ENCODE measurements at regions not wholly inside any gene's neighbourhood (a gene's known extent, or its start where the extent isn't known, plus 50 kb on each side); places are given as distances from the start of the nearest gene placed in this dataset.

DNA sequence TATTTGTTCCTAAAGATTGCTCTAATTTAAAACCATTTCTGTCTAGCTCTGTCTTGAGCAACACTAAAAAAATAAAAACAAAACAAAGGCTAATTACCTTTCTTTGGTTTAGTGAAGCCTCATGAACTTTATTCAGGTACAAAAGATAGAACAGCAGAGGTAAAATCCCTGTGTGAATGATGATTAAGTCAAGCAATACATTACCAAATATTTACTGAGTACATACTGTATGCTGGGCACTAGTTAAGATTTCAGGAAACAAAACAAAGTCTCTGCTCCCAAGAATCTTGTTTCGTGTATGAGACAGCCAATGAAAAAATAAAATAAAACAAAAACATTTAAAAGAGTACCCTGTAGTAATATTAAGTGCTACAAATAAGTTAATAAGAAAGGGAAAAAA lies 257.5 kb downstream of the RND3 start:
- H3K9ac ChIP-seq (ENCODE audit: low read length): no peak overlapping the region
- no peaks in the 10 kb centered on the region for H3K36me3 ChIP-seq (ENCODE audit: control insufficient read depth in 1 of 2, insufficient read depth in 2 of 2, low read length in 2 of 2)
- intact Hi-C loops (cut with micrococcal nuclease): no loop called here
- H3K27me3 ChIP-seq (ENCODE audit: insufficient read depth, low read length): no peaks in the 10 kb centered on the region
- H3K9me3 ChIP-seq (ENCODE audit: control insufficient read depth in 1 of 2, insufficient read depth in 1 of 2, low read depth in 1 of 2, low read length in 2 of 2): no peaks in the 10 kb centered on the region
- H3K27ac ChIP-seq (ENCODE audit: low read depth, low read length): no peak overlapping the region
- ChIA-PET CTCF (no interaction called here), RAD21 (ENCODE audit: low non-redundant PET in 1 of 2, low total read pairs in 2 of 2, uncharacterized antibody in 2 of 2, unreplicated experiment in 2 of 2) (no interaction called here), POLR2A (no interaction called here)
- DNase-seq (ENCODE audit: low read depth, low spot score) (no peak), ATAC-seq (no peak)
- no peak overlapping the region for H3K4me2 ChIP-seq (ENCODE audit: low read length)
- TF ChIP-seq JUND (IDR thresholded peaks at IDR 0.05): no peak
- no peak for TF ChIP-seq CBX3 (IDR thresholded peaks at IDR 0.05; ENCODE audit: low read depth)
- no peak for TF ChIP-seq EZH2phosphoT487 (IDR thresholded peaks at IDR 0.05; ENCODE audit: borderline replicate concordance)
- no peak for TF ChIP-seq FOSL1 (IDR thresholded peaks at IDR 0.05; ENCODE audit: low read depth)
- no peak for TF ChIP-seq EGR1 (IDR thresholded peaks at IDR 0.05; ENCODE audit: low read depth)
- H3K9me2 ChIP-seq (ENCODE audit: insufficient read depth): no peaks in the 10 kb centered on the region
- H3K4me1 ChIP-seq (ENCODE audit: control insufficient read depth in 1 of 2, insufficient read depth in 2 of 2, low read length in 2 of 2): no peaks in the 10 kb centered on the region
- H4K20me1 ChIP-seq (ENCODE audit: insufficient read depth): no peaks in the 10 kb centered on the region
- H2AFZ ChIP-seq (ENCODE audit: low read depth, low read length, poor library complexity, severe bottlenecking): no peak overlapping the region
- no peak overlapping the region for H3K4me3 ChIP-seq (replicated peaks in 1 of 2; ENCODE audit: low read depth in 1 of 2, low read length in 2 of 2)
- H3K79me2 ChIP-seq (ENCODE audit: insufficient read depth, low read length): no peaks in the 10 kb centered on the region
- BruUV-seq (replicated peaks): no TSS peak

DNA sequence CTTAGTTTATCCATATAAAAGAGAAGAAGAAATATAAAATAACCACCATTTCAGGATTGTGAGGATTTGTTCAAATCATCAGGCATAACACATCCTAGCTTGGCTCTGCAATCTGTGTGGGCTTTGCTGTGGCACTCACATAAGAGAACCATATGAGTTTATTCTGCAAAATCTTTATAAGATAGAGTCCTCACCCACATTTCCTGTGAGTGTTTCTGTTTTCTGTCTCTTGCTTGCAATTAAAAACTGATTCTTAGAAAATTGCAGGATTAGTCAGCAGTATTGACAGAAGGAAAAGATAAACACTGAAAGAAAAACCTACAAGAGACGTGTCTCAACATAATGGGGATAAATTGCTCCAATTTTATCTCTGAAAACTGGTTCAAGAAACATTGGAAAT lies 258.5 kb downstream of the RND3 start:
- no peaks in the 10 kb centered on the region for H3K27me3 ChIP-seq (ENCODE audit: insufficient read depth, low read length)
- no peak for ATAC-seq
- no peaks in the 10 kb centered on the region for H3K36me3 ChIP-seq (ENCODE audit: control insufficient read depth in 1 of 2, insufficient read depth in 2 of 2, low read length in 2 of 2)
- no peak overlapping the region for H3K27ac ChIP-seq (ENCODE audit: low read depth, low read length)
- BruUV-seq (replicated peaks): no TSS peak
- RAD21 ChIA-PET (ENCODE audit: low non-redundant PET in 1 of 2, low total read pairs in 2 of 2, uncharacterized antibody in 2 of 2, unreplicated experiment in 2 of 2): no interaction called here
- POLR2A ChIA-PET: no interaction called here
- intact Hi-C loops (cut with micrococcal nuclease): no loop called here
- no peak overlapping the region for H3K9ac ChIP-seq (ENCODE audit: low read length)
- no peaks in the 10 kb centered on the region for H3K9me3 ChIP-seq (ENCODE audit: control insufficient read depth in 1 of 2, insufficient read depth in 1 of 2, low read depth in 1 of 2, low read length in 2 of 2)
- CTCF ChIA-PET: no interaction called here
- H3K9me2 ChIP-seq (ENCODE audit: insufficient read depth): no peaks in the 10 kb centered on the region
- no peak overlapping the region for H3K4me3 ChIP-seq (replicated peaks in 1 of 2; ENCODE audit: low read depth in 1 of 2, low read length in 2 of 2)
- no peak overlapping the region for H3K4me2 ChIP-seq (ENCODE audit: low read length)
- no peaks in the 10 kb centered on the region for H3K79me2 ChIP-seq (ENCODE audit: insufficient read depth, low read length)
- no peaks in the 10 kb centered on the region for H3K4me1 ChIP-seq (ENCODE audit: control insufficient read depth in 1 of 2, insufficient read depth in 2 of 2, low read length in 2 of 2)
- no peaks in the 10 kb centered on the region for H4K20me1 ChIP-seq (ENCODE audit: insufficient read depth)
- no peak for DNase-seq (ENCODE audit: low read depth, low spot score)
- H2AFZ ChIP-seq (ENCODE audit: low read depth, low read length, poor library complexity, severe bottlenecking): no peak overlapping the region
- TF ChIP-seq POLR2A (IDR thresholded peaks at IDR 0.05; ENCODE audit: borderline replicate concordance, extremely low read depth, insufficient read depth, insufficient read length): no peak
- TF ChIP-seq EGR1 (IDR thresholded peaks at IDR 0.05; ENCODE audit: low read depth): no peak
- no peak for TF ChIP-seq SP1 (IDR thresholded peaks at IDR 0.05; ENCODE audit: low read depth)
- TF ChIP-seq RAD21 (IDR thresholded peaks at IDR 0.05; ENCODE audit: low read depth): no peak
- no peak for TF ChIP-seq ELF1 (IDR thresholded peaks at IDR 0.05; ENCODE audit: borderline replicate concordance, low read depth)
- no peak for TF ChIP-seq SRF (IDR thresholded peaks at IDR 0.05; ENCODE audit: low read depth)
- TF ChIP-seq, protein P1, sequence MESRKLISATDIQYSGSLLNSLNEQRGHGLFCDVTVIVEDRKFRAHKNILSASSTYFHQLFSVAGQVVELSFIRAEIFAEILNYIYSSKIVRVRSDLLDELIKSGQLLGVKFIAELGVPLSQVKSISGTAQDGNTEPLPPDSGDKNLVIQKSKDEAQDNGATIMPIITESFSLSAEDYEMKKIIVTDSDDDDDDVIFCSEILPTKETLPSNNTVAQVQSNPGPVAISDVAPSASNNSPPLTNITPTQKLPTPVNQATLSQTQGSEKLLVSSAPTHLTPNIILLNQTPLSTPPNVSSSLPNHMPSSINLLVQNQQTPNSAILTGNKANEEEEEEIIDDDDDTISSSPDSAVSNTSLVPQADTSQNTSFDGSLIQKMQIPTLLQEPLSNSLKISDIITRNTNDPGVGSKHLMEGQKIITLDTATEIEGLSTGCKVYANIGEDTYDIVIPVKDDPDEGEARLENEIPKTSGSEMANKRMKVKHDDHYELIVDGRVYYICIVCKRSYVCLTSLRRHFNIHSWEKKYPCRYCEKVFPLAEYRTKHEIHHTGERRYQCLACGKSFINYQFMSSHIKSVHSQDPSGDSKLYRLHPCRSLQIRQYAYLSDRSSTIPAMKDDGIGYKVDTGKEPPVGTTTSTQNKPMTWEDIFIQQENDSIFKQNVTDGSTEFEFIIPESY (IDR thresholded peaks at IDR 0.05; ENCODE audit: extremely low read depth, insufficient replicate concordance, low read length): no peak
- TF ChIP-seq, protein P2, sequence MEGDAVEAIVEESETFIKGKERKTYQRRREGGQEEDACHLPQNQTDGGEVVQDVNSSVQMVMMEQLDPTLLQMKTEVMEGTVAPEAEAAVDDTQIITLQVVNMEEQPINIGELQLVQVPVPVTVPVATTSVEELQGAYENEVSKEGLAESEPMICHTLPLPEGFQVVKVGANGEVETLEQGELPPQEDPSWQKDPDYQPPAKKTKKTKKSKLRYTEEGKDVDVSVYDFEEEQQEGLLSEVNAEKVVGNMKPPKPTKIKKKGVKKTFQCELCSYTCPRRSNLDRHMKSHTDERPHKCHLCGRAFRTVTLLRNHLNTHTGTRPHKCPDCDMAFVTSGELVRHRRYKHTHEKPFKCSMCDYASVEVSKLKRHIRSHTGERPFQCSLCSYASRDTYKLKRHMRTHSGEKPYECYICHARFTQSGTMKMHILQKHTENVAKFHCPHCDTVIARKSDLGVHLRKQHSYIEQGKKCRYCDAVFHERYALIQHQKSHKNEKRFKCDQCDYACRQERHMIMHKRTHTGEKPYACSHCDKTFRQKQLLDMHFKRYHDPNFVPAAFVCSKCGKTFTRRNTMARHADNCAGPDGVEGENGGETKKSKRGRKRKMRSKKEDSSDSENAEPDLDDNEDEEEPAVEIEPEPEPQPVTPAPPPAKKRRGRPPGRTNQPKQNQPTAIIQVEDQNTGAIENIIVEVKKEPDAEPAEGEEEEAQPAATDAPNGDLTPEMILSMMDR (IDR thresholded peaks at IDR 0.05 in 2 of 3, conservative IDR thresholded peaks at IDR 0.05 in 1 of 3; ENCODE audit: borderline replicate concordance in 1 of 3, insufficient read depth in 1 of 3, low read depth in 2 of 3, low read length in 2 of 3): no peak
- no peak for TF ChIP-seq FOSL1 (IDR thresholded peaks at IDR 0.05; ENCODE audit: low read depth)
- no peak for TF ChIP-seq ZNF274 (IDR thresholded peaks at IDR 0.05; ENCODE audit: low read depth, low read length)
- no peak for TF ChIP-seq TCF7L2 (IDR thresholded peaks at IDR 0.05; ENCODE audit: borderline replicate concordance, extremely low read depth, insufficient read depth, insufficient read length)
- TF ChIP-seq, protein P3, sequence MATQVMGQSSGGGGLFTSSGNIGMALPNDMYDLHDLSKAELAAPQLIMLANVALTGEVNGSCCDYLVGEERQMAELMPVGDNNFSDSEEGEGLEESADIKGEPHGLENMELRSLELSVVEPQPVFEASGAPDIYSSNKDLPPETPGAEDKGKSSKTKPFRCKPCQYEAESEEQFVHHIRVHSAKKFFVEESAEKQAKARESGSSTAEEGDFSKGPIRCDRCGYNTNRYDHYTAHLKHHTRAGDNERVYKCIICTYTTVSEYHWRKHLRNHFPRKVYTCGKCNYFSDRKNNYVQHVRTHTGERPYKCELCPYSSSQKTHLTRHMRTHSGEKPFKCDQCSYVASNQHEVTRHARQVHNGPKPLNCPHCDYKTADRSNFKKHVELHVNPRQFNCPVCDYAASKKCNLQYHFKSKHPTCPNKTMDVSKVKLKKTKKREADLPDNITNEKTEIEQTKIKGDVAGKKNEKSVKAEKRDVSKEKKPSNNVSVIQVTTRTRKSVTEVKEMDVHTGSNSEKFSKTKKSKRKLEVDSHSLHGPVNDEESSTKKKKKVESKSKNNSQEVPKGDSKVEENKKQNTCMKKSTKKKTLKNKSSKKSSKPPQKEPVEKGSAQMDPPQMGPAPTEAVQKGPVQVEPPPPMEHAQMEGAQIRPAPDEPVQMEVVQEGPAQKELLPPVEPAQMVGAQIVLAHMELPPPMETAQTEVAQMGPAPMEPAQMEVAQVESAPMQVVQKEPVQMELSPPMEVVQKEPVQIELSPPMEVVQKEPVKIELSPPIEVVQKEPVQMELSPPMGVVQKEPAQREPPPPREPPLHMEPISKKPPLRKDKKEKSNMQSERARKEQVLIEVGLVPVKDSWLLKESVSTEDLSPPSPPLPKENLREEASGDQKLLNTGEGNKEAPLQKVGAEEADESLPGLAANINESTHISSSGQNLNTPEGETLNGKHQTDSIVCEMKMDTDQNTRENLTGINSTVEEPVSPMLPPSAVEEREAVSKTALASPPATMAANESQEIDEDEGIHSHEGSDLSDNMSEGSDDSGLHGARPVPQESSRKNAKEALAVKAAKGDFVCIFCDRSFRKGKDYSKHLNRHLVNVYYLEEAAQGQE (IDR thresholded peaks at IDR 0.05; ENCODE audit: low read depth): no peak
